ENCODE measurements at regions not wholly inside any gene's neighbourhood (a gene's known extent, or its start where the extent isn't known, plus 50 kb on each side); places are given as distances from the start of the nearest gene placed in this dataset.

GRCh38 chr14:86179980-86180379 is 650.0 kb downstream of the FLRT2 start:
- TF ChIP-seq CTCF (IDR thresholded peaks at IDR 0.05) (no peak), POLR2A (IDR thresholded peaks at IDR 0.05) (no peak)

Data from adrenal gland (tissue), 5 donors.